ENCODE measurements at regions not wholly inside any gene's neighbourhood (a gene's known extent, or its start where the extent isn't known, plus 50 kb on each side); places are given as distances from the start of the nearest gene placed in this dataset.
A peak's percentile ranks its signal among the peaks of the same experiment; 100 is the strongest.

DNA sequence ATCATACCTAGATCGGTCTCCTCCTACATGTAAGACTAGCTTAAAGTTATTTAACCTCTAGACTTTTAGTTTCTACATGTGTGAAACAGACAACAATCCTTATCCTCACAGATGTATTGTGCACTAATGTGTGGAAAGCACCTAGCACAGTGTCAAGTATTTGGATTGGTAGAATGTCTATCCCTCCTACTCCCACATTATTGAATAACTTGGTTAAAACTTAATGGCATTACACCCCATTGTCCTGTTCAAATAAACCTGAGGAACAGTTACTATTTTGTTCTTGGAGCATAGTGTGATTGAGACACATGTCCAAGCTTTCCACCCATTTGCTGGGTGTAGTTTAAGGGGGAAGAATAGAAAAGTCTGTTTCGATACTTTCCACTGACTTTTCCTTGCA is 208.8 kb upstream of the JUN start:
- no peaks in the 10 kb centered on the region for H3K27me3 ChIP-seq
- ATAC-seq = peak; percentile 52

DNA sequence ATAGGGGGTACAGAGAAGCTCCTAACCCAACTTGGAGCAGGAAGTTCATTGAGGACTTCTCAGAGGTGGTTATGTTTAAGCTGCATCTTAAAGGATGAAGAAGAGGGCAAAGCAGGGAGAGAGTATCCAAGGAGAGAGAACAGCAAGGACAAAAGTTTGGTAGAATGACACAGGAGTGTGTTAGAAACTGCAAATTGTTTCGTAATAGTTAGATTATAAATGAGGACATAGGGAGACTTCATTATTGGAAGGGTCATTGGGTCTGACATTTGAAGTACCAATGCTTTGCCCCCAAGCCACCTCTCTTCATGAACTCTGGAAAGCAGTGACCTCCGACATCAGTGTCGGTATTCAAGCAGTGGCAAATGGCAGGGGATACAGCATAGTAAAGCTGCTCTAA is 209.6 kb upstream of the JUN start:
- peaks cover 4% of the 10 kb centered on the region for H3K4me1 ChIP-seq
- H3K36me3 ChIP-seq (replicated peaks in 1 of 2; ENCODE audit: insufficient read depth in 1 of 2, low read depth in 2 of 2) = no peaks in the 10 kb centered on the region
- H3K27me3 ChIP-seq = no peaks in the 10 kb centered on the region
- H3K4me3 ChIP-seq = no peak overlapping the region
- peak overlapping the region in 1 of 4 donors; percentile 5 for H3K27ac ChIP-seq
- intact Hi-C loops (cut with DNase I) = no loop called here
- DNase-seq (no peak), ATAC-seq (no peak)
- 94 to 95% methylated on average over 3 of the region's 3 CpGs for WGBS, 2 donors
- TF ChIP-seq, protein P1, sequence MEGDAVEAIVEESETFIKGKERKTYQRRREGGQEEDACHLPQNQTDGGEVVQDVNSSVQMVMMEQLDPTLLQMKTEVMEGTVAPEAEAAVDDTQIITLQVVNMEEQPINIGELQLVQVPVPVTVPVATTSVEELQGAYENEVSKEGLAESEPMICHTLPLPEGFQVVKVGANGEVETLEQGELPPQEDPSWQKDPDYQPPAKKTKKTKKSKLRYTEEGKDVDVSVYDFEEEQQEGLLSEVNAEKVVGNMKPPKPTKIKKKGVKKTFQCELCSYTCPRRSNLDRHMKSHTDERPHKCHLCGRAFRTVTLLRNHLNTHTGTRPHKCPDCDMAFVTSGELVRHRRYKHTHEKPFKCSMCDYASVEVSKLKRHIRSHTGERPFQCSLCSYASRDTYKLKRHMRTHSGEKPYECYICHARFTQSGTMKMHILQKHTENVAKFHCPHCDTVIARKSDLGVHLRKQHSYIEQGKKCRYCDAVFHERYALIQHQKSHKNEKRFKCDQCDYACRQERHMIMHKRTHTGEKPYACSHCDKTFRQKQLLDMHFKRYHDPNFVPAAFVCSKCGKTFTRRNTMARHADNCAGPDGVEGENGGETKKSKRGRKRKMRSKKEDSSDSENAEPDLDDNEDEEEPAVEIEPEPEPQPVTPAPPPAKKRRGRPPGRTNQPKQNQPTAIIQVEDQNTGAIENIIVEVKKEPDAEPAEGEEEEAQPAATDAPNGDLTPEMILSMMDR (IDR thresholded peaks at IDR 0.05) = no peak
- TF ChIP-seq POLR2A (IDR thresholded peaks at IDR 0.05) = no peak
- no peaks in the 10 kb centered on the region for H3K9me3 ChIP-seq

More for the DNA sequence above, 208.8 kb upstream of the JUN start:
- Histone ChIP-seq H3K9me3 (no peaks in the 10 kb centered on the region), H3K36me3 (replicated peaks in 1 of 2; ENCODE audit: insufficient read depth in 1 of 2, low read depth in 2 of 2) (no peaks in the 10 kb centered on the region), H3K4me3 (no peak overlapping the region), H3K27ac (peak overlapping the region in 1 of 4 donors; percentile 5), H3K4me1 (peaks cover 4% of the 10 kb centered on the region)
- intact Hi-C loops (cut with DNase I) = no loop called here
- 78 to 85% methylated on average over 2 of the region's 2 CpGs for WGBS, 2 donors
- no peak for DNase-seq
- TF ChIP-seq, protein P1 (IDR thresholded peaks at IDR 0.05) = no peak
- no peak for TF ChIP-seq POLR2A (IDR thresholded peaks at IDR 0.05)

DNA sequence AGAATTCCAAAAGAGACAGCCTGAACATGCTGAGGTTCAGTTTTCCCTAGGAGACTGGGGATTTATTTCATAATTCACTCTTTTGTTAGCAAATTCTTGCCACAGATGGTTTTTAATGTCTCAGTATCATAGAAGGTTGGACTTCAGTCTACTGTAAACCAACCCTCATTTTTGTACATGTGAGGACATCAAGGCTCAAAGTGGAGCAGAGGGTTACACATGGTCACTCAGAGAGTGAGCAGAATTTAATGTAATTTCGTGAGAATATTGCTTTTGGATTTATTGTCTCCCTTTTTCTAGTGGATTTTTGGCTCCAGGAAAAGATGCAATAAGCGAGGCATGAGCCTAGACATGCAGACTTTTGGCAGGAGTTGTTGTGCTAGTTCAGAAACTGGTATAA is 210.8 kb upstream of the JUN start:
- Histone ChIP-seq H3K9me3 (no peaks in the 10 kb centered on the region), H3K27me3 (no peaks in the 10 kb centered on the region), H3K27ac (no peak overlapping the region), H3K4me1 (peaks cover 4% of the 10 kb centered on the region), H3K36me3 (replicated peaks in 1 of 2; ENCODE audit: insufficient read depth in 1 of 2, low read depth in 2 of 2) (no peaks in the 10 kb centered on the region), H3K4me3 (no peak overlapping the region)
- DNase-seq = no peak
- intact Hi-C loops (cut with DNase I) = no loop called here
- 76 to 84% methylated on average over 2 of the region's 2 CpGs for WGBS, 2 donors
- no peak for TF ChIP-seq POLR2A (IDR thresholded peaks at IDR 0.05)
- TF ChIP-seq, protein P1 (IDR thresholded peaks at IDR 0.05) = no peak
- no peak for ATAC-seq

DNA sequence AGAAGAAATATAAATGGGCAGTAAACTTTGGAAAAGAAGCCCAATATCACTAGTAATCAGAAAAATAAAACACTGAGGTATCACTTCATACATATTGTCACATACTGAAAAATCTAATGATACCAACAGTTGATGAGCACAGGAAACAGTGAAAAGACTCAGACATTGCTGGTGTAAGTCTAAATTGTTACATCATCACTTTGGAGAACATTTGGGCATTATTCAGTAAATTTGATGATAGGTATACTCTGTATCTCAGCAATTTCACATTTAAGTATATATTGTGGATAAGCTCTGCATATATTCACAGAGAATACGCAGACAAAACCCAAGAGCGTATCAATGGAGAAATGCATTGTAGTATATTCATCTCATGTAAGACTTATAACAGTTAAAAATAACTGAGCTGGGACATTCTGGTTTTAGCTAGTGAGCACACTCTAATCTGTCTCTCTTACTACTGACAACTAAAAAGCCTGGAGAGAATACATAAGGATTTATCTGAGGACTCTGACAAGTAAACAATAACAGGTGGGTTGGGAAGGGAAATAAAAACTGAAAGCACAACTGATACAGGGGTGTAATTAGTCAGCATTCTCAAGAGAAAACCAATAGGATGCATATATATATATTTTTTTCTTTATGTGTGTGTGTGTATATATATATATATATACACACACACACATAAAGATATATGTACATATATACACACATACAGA is 212.7 kb upstream of the JUN start:
- intact Hi-C loops (cut with DNase I) = no loop called here
- Histone ChIP-seq H3K9me3 (no peaks in the 10 kb centered on the region), H3K27me3 (no peaks in the 10 kb centered on the region), H3K27ac (no peak overlapping the region), H3K4me3 (no peak overlapping the region), H3K36me3 (replicated peaks in 1 of 2; ENCODE audit: insufficient read depth in 1 of 2, low read depth in 2 of 2) (no peaks in the 10 kb centered on the region), H3K4me1 (peaks cover 4% of the 10 kb centered on the region)
- no peak for TF ChIP-seq POLR2A (IDR thresholded peaks at IDR 0.05)
- TF ChIP-seq, protein P1 (IDR thresholded peaks at IDR 0.05) = no peak
- DNase-seq (no peak), ATAC-seq (no peak)
- WGBS, 2 donors = 96 to 97% methylated on average over 2 of the region's 2 CpGs

DNA sequence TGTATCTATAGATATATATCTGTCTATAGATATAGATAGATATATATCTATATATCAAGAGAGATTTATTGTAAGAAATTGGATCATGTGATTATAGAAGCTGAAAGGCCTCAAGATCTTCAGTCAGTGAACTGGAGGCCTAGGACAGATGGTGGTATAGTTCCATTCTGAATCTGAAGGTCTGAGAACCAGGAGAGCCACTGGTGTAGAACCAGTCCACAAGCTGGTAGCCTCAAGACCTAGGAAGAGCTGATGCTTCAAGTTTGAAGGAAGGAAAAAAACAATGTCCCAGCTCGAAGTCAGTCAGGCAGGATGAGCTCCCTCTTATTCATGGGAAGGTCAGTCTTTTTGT is 213.2 kb upstream of the JUN start:
- H3K36me3 ChIP-seq (replicated peaks in 1 of 2; ENCODE audit: insufficient read depth in 1 of 2, low read depth in 2 of 2) = no peaks in the 10 kb centered on the region
- 90 to 93% methylated on average over 1 of the region's 1 CpG for WGBS, 2 donors
- H3K27ac ChIP-seq = no peak overlapping the region
- ATAC-seq (no peak), DNase-seq (no peak)
- no peak for TF ChIP-seq POLR2A (IDR thresholded peaks at IDR 0.05)
- H3K4me1 ChIP-seq = peaks cover 3% of the 10 kb centered on the region
- intact Hi-C loops (cut with DNase I) = no loop called here
- H3K27me3 ChIP-seq = no peaks in the 10 kb centered on the region
- H3K9me3 ChIP-seq = no peaks in the 10 kb centered on the region
- no peak overlapping the region for H3K4me3 ChIP-seq
